NCI-H748 (cell line): ENCODE measurements at regions not wholly inside any gene's neighbourhood (a gene's known extent, or its start where the extent isn't known, plus 50 kb on each side); places are given as distances from the start of the nearest gene placed in this dataset.

Source experiments
- DNase-seq: peaks from one replicate; lab custom pipeline; 2025; ENCODE audit not compliant: unreplicated experiment; lab: John Stamatoyannopoulos, UW

- DNase-seq = no peak
Observed at GRCh38 chr10:83636826-83637225, 502.5 kb upstream of the GHITM start.

- DNase-seq = no peak
Observed at GRCh38 chr10:83647526-83647925, 491.8 kb upstream of the GHITM start.

- no peak for DNase-seq
Observed at GRCh38 chr10:83648201-83648600, 491.1 kb upstream of the GHITM start.

- DNase-seq = no peak
Observed at GRCh38 chr10:83649471-83649870, 489.8 kb upstream of the GHITM start.

GRCh38 chr10:83654689-83655088, 484.6 kb upstream of the GHITM start:
- no peak for DNase-seq

- no peak for DNase-seq
Observed at GRCh38 chr10:83656924-83657323, 482.4 kb upstream of the GHITM start.

- DNase-seq = no peak
Observed at GRCh38 chr10:83657487-83657886, 481.8 kb upstream of the GHITM start.

- DNase-seq = no peak
Observed at GRCh38 chr10:83663918-83664317, 475.4 kb upstream of the GHITM start.

GRCh38 chr10:83666762-83667161, 472.5 kb upstream of the GHITM start:
- no peak for DNase-seq

GRCh38 chr10:83667594-83667993, 471.7 kb upstream of the GHITM start:
- DNase-seq = no peak

GRCh38 chr10:83673316-83673715, 466.0 kb upstream of the GHITM start:
- DNase-seq = peak; percentile 2

- DNase-seq = no peak
Observed at GRCh38 chr10:83677795-83678194, 461.5 kb upstream of the GHITM start.

- DNase-seq = no peak
Observed at GRCh38 chr10:83678850-83679249, 460.5 kb upstream of the GHITM start.

- peak; percentile 3 for DNase-seq
Observed at GRCh38 chr10:83680470-83680891, 458.8 kb upstream of the GHITM start.

- DNase-seq = no peak
Observed at GRCh38 chr10:83682414-83682813, 456.9 kb upstream of the GHITM start.

GRCh38 chr10:83685458-83685857, 453.9 kb upstream of the GHITM start:
- DNase-seq = no peak

- DNase-seq = no peak
Observed at GRCh38 chr10:83691791-83692596, 447.3 kb upstream of the GHITM start.

- no peak for DNase-seq
Observed at GRCh38 chr10:83698899-83699298, 440.4 kb upstream of the GHITM start.

- no peak for DNase-seq
Observed at GRCh38 chr10:83701799-83702198, 437.5 kb upstream of the GHITM start.

GRCh38 chr10:83702731-83703130, 436.6 kb upstream of the GHITM start:
- DNase-seq = no peak

GRCh38 chr10:83706120-83706519, 433.2 kb upstream of the GHITM start:
- no peak for DNase-seq

- no peak for DNase-seq
Observed at GRCh38 chr10:83706952-83707582, 432.2 kb upstream of the GHITM start.

GRCh38 chr10:83713423-83713822, 425.9 kb upstream of the GHITM start:
- DNase-seq = no peak
